ENCODE measurements at regions not wholly inside any gene's neighbourhood (a gene's known extent, or its start where the extent isn't known, plus 50 kb on each side); places are given as distances from the start of the nearest gene placed in this dataset.
A peak's percentile ranks its signal among the peaks of the same experiment; 100 is the strongest.

DNA sequence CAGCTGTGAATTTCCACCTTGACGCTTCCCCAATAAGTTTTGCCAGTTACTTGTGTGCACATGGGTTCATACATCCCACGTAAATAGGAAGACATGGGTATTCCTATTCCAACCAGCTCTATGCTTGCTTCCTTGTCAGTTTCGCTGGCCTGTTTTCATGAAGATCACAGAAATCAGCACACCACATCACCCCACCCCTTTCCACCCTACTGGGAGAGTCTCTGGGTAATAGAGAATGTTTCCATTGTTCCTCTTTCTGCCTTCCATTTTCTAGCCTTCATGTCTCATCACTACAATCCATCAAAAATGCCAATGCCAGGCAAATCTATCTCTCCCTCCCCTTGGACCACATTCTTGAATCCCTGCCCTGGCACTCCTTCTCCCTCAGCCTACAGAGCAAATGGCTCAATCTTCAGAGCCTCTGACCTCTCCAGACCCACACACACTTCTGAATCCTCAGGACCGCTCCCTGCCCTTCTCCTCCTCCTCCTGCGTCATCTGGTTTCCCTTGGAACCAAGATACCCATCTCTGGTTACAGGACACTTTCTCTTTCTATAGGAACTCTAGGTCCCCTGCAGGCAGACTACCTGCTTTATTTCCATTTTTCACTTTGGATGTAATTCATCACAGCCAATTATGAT lies 323.3 kb downstream of the DHX15 start:
- no peak for TF ChIP-seq EZH2phosphoT487 (IDR thresholded peaks at IDR 0.05)
- TF ChIP-seq EZH2 (IDR thresholded peaks at IDR 0.05), result no peak
- no peak for TF ChIP-seq CTCF (IDR thresholded peaks at IDR 0.05)
- no peak overlapping the region for H3K4me2 ChIP-seq
- peak overlapping the region; percentile 61 for H3K27ac Mint-ChIP-seq
- H3K4me1 ChIP-seq, result peaks cover 41% of the 10 kb centered on the region
- peaks cover 7% of the 10 kb centered on the region for H3K27me3 Mint-ChIP-seq (ENCODE audit: insufficient read depth, low read depth)
- H3K9me3 Mint-ChIP-seq, result peaks cover under 1% of the 10 kb centered on the region
- no peak overlapping the region for H3K27ac ChIP-seq
- no peaks in the 10 kb centered on the region for H4K20me1 ChIP-seq (ENCODE audit: low read depth)
- H3F3A ChIP-seq (ENCODE audit: low read depth), result peaks cover 2% of the 10 kb centered on the region
- H3K9ac ChIP-seq, result no peak overlapping the region
- peak overlapping the region; percentile 29 for H2AFZ ChIP-seq (replicated peaks)
- no peak overlapping the region for H3K4me3 Mint-ChIP-seq
- no peaks in the 10 kb centered on the region for H3K79me2 ChIP-seq (ENCODE audit: low read depth)
- no peaks in the 10 kb centered on the region for H3K36me3 Mint-ChIP-seq
- no peaks in the 10 kb centered on the region for H3K36me3 ChIP-seq
- peaks cover 40% of the 10 kb centered on the region for H3K4me1 Mint-ChIP-seq
- no peak overlapping the region for H3K4me3 ChIP-seq
- no peaks in the 10 kb centered on the region for H3K27me3 ChIP-seq
- DNase-seq (ENCODE audit: low spot score), result no peak
- no peaks in the 10 kb centered on the region for H3K9me3 ChIP-seq (ENCODE audit: low read depth)

DNA sequence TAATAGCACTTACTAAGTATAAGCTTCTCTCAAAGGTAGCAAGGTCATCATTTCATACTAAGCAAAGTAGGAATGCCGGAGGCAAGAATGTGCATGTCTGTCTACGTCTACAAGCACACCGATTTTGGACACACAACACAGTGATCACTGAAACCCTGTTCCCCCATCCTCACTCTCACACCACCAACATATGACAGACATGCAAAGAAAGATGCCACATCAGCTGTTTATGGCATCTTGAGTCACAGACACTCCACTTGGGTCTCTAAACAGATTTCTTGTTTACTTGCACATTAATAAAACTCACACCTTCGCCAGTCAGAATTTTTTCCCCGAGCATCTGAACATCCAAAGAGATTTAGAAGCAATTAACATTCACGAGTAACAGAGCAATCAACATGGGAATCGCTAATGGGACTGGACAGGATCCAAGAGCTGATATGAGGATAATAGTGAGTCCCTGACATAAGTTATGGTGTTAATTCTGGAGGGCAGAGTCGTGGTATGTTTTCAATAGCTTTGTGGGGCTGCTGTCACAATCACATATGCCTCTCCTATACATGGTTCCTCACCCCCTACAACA lies 324.1 kb downstream of the DHX15 start:
- no peak overlapping the region for H3K4me3 ChIP-seq
- H3K36me3 ChIP-seq, result no peaks in the 10 kb centered on the region
- no peak overlapping the region for H3K27ac ChIP-seq
- no peaks in the 10 kb centered on the region for H3K27me3 ChIP-seq
- H3K4me1 ChIP-seq, result peaks cover 38% of the 10 kb centered on the region
- H3K4me1 Mint-ChIP-seq, result peaks cover 41% of the 10 kb centered on the region
- H3K9ac ChIP-seq, result no peak overlapping the region
- H3K36me3 Mint-ChIP-seq, result no peaks in the 10 kb centered on the region
- no peaks in the 10 kb centered on the region for H3K79me2 ChIP-seq (ENCODE audit: low read depth)
- H3K4me3 Mint-ChIP-seq, result no peak overlapping the region
- no peaks in the 10 kb centered on the region for H3F3A ChIP-seq (ENCODE audit: low read depth)
- peaks cover 7% of the 10 kb centered on the region for H3K27me3 Mint-ChIP-seq (ENCODE audit: insufficient read depth, low read depth)
- no peaks in the 10 kb centered on the region for H4K20me1 ChIP-seq (ENCODE audit: low read depth)
- TF ChIP-seq EZH2 (IDR thresholded peaks at IDR 0.05), result no peak
- no peak for TF ChIP-seq CTCF (IDR thresholded peaks at IDR 0.05)
- TF ChIP-seq EZH2phosphoT487 (IDR thresholded peaks at IDR 0.05), result no peak
- no peak overlapping the region for H3K27ac Mint-ChIP-seq
- no peak overlapping the region for H3K4me2 ChIP-seq
- H2AFZ ChIP-seq (replicated peaks), result no peak overlapping the region
- H3K9me3 ChIP-seq (ENCODE audit: low read depth), result no peaks in the 10 kb centered on the region
- no peaks in the 10 kb centered on the region for H3K9me3 Mint-ChIP-seq
- DNase-seq (ENCODE audit: low spot score), result no peak

- no peaks in the 10 kb centered on the region for H3K36me3 ChIP-seq
- H3K27me3 ChIP-seq, result no peaks in the 10 kb centered on the region
- Mint-ChIP-seq H3K27ac (no peak overlapping the region), H3K27me3 (ENCODE audit: insufficient read depth, low read depth) (peaks cover 2% of the 10 kb centered on the region), H3K9me3 (no peaks in the 10 kb centered on the region), H3K36me3 (no peaks in the 10 kb centered on the region), H3K4me1 (peaks cover 27% of the 10 kb centered on the region), H3K4me3 (no peak overlapping the region)
- H3K4me1 ChIP-seq, result peaks cover 22% of the 10 kb centered on the region
- no peak for DNase-seq (ENCODE audit: low spot score)
- no peak overlapping the region for H2AFZ ChIP-seq (replicated peaks)
- no peaks in the 10 kb centered on the region for H3K9me3 ChIP-seq (ENCODE audit: low read depth)
- no peak overlapping the region for H3K9ac ChIP-seq
- H3K79me2 ChIP-seq (ENCODE audit: low read depth), result no peaks in the 10 kb centered on the region
- no peaks in the 10 kb centered on the region for H3F3A ChIP-seq (ENCODE audit: low read depth)
- H3K4me3 ChIP-seq, result no peak overlapping the region
- TF ChIP-seq CTCF (IDR thresholded peaks at IDR 0.05) (no peak), EZH2 (IDR thresholded peaks at IDR 0.05) (no peak), EZH2phosphoT487 (IDR thresholded peaks at IDR 0.05) (no peak)
- no peaks in the 10 kb centered on the region for H4K20me1 ChIP-seq (ENCODE audit: low read depth)
- no peak overlapping the region for H3K4me2 ChIP-seq
- no peak overlapping the region for H3K27ac ChIP-seq
Observed at GRCh38 chr4:24256547-24256946, 327.8 kb downstream of the DHX15 start.

Measured in neural progenitor cell (in vitro differentiated cells).